PC-9 (cell line): ENCODE measurements at regions not wholly inside any gene's neighbourhood (a gene's known extent, or its start where the extent isn't known, plus 50 kb on each side); places are given as distances from the start of the nearest gene placed in this dataset.

Experiments
- BruUV-seq: library from RNA; stranded (reverse); fragments of 400-500 nt; replicated peaks from 2 replicates; lab custom pipeline; 2021; lab: Mats Ljungman, UMichigan
- CTCF ChIA-PET: fragments of 300-600 bp; sonication (Branson Sonifier 250); formaldehyde crosslinking; loops from one replicate; lab custom pipeline; 2022; ENCODE audit warnings: antibody characterized with exemption; lab: Charles Lee
- POLR2A ChIA-PET: fragments of 300-600 bp; sonication (Branson Sonifier 250); formaldehyde crosslinking; loops from one replicate; lab custom pipeline; 2022; ENCODE audit warnings: antibody characterized with exemption; ENCODE audit not compliant: unreplicated experiment; lab: Charles Lee
- DNase-seq, 2 experiments: peaks; one replicate each; pipeline versions ENCODE4 v3.0.0 to v3.0.0-alpha.2; 2015 to 2022; ENCODE audit warnings: mixed read lengths in 1 of 2
- H2AFZ ChIP-seq: fragments of 200-600 bp; sonication (generic); 2 replicates; pipeline ENCODE4 v1.8.1; 2017; ENCODE audit warnings: antibody characterized with exemption
- H3F3A ChIP-seq: fragments of 200-600 bp; sonication (generic); 2 replicates; pipeline ENCODE4 v1.8.1; 2017; ENCODE audit warnings: antibody characterized with exemption, mild to moderate bottlenecking, low read depth; ENCODE audit not compliant: insufficient read depth
- H3K27ac ChIP-seq: fragments of 200-600 bp; sonication (generic); 2 replicates; pipeline ENCODE4 v1.6.1; 2016; ENCODE audit warnings: mixed run types
- H3K27me3 ChIP-seq: fragments of 200-600 bp; sonication (generic); 2 replicates; pipeline ENCODE4 v1.6.1; 2016; ENCODE audit warnings: low read depth, mixed run types; ENCODE audit not compliant: insufficient read depth
- H3K36me3 ChIP-seq: fragments of 200-600 bp; sonication (generic); 2 replicates; pipeline ENCODE4 v1.6.1; 2016; ENCODE audit warnings: low read depth, mixed run types
- H3K4me1 ChIP-seq: fragments of 200-600 bp; sonication (generic); replicated peaks from 2 replicates; pipeline ENCODE4 v1.6.1; 2016; ENCODE audit warnings: mixed run types; ENCODE audit not compliant: insufficient read depth
- H3K4me2 ChIP-seq: fragments of 200-600 bp; sonication (generic); 2 replicates; pipeline ENCODE4 v1.6.1; 2017; ENCODE audit warnings: mixed run types
- H3K4me3 ChIP-seq: fragments of 200-600 bp; sonication (generic); 2 replicates; pipeline ENCODE4 v1.6.1; 2016; ENCODE audit warnings: mixed run types
- H3K79me2 ChIP-seq: fragments of 200-600 bp; sonication (generic); 2 replicates; pipeline ENCODE4 v1.6.1; 2017; ENCODE audit warnings: low read depth, mixed run types
- H3K9me2 ChIP-seq: fragments of 200-600 bp; sonication (generic); 2 replicates; pipeline ENCODE4 v1.8.1; 2017; ENCODE audit warnings: mild to moderate bottlenecking; ENCODE audit not compliant: insufficient read depth
- H3K9me3 ChIP-seq: fragments of 200-600 bp; sonication (generic); 2 replicates; pipeline ENCODE4 v1.8.1; 2016; ENCODE audit warnings: low read depth; ENCODE audit not compliant: insufficient read depth
- H4K20me1 ChIP-seq: fragments of 200-600 bp; sonication (generic); 2 replicates; pipeline ENCODE4 v1.8.1; 2017; ENCODE audit not compliant: insufficient read depth
- EZH2 ChIP-seq: fragments of 200-600 bp; sonication (generic); IDR thresholded peaks from 2 replicates; pipeline ENCODE4 v1.8.0; 2017; ENCODE audit warnings: antibody characterized with exemption, low read depth
- intact Hi-C: fragments of 100-400 bp; cut with micrococcal nuclease; formaldehyde crosslinking; loops from one replicate; pipeline ENCODE4 v1.10.0; 2022; ENCODE audit not compliant: unreplicated experiment
- TF ChIP-seq, protein P1 (sequence below): fragments of 200-600 bp; sonication (generic); conservative IDR thresholded peaks from 2 replicates; pipeline ENCODE4 v1.6.1; 2017; ENCODE audit warnings: mixed run types, antibody characterized with exemption, mild to moderate bottlenecking, moderate library complexity

DNA sequence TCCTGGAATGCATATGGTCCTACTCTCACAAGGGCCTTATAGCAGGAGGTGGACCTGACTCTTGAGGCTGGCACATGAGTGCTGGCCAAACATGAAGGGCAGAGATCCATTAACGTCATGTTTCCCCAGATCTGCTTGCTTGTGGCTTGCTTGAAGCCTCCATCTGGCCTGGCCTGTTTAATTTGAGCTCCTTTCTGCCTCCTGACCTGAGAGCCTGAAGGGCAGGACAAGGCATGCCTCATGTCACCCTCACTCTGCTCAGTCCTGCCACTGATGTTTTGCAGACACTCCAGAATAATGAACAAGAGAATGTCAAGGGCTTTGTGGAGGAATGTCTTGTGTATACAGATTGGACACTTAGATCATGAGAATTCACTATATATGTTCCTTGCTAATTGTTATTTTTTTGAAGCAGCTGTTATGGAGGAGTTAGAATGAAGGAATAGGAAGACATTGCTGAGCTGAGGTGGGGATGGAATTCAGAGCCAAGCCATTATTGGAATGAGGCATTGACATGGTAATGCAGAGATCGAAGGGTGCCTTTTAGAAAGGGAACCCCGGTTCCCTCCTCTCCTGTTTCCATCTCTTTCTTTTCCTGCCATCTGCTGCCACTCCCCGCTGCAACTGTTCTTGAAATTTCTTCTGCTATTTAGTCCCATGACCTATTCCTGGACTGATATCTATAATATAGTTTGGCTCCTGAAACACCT, 457.0 kb upstream of the PROX1 start:
- Histone ChIP-seq H3F3A (no peaks in the 10 kb centered on the region), H3K36me3 (no peaks in the 10 kb centered on the region), H3K9me3 (no peaks in the 10 kb centered on the region), H3K4me3 (no peak overlapping the region), H3K4me1 (no peaks in the 10 kb centered on the region), H3K27ac (no peak overlapping the region), H3K27me3 (no peaks in the 10 kb centered on the region), H4K20me1 (no peaks in the 10 kb centered on the region), H2AFZ (no peak overlapping the region), H3K9me2 (no peaks in the 10 kb centered on the region; the same call in 1 of the 2 replicates), H3K79me2 (no peaks in the 10 kb centered on the region), H3K4me2 (no peak overlapping the region)
- intact Hi-C loops: no loop called here
- ChIA-PET CTCF (no interaction called here), POLR2A (no interaction called here)
- no peak for TF ChIP-seq EZH2
- TF ChIP-seq, protein P1, sequence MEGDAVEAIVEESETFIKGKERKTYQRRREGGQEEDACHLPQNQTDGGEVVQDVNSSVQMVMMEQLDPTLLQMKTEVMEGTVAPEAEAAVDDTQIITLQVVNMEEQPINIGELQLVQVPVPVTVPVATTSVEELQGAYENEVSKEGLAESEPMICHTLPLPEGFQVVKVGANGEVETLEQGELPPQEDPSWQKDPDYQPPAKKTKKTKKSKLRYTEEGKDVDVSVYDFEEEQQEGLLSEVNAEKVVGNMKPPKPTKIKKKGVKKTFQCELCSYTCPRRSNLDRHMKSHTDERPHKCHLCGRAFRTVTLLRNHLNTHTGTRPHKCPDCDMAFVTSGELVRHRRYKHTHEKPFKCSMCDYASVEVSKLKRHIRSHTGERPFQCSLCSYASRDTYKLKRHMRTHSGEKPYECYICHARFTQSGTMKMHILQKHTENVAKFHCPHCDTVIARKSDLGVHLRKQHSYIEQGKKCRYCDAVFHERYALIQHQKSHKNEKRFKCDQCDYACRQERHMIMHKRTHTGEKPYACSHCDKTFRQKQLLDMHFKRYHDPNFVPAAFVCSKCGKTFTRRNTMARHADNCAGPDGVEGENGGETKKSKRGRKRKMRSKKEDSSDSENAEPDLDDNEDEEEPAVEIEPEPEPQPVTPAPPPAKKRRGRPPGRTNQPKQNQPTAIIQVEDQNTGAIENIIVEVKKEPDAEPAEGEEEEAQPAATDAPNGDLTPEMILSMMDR: no peak
- no peak for DNase-seq
- no TSS peak for BruUV-seq

DNA sequence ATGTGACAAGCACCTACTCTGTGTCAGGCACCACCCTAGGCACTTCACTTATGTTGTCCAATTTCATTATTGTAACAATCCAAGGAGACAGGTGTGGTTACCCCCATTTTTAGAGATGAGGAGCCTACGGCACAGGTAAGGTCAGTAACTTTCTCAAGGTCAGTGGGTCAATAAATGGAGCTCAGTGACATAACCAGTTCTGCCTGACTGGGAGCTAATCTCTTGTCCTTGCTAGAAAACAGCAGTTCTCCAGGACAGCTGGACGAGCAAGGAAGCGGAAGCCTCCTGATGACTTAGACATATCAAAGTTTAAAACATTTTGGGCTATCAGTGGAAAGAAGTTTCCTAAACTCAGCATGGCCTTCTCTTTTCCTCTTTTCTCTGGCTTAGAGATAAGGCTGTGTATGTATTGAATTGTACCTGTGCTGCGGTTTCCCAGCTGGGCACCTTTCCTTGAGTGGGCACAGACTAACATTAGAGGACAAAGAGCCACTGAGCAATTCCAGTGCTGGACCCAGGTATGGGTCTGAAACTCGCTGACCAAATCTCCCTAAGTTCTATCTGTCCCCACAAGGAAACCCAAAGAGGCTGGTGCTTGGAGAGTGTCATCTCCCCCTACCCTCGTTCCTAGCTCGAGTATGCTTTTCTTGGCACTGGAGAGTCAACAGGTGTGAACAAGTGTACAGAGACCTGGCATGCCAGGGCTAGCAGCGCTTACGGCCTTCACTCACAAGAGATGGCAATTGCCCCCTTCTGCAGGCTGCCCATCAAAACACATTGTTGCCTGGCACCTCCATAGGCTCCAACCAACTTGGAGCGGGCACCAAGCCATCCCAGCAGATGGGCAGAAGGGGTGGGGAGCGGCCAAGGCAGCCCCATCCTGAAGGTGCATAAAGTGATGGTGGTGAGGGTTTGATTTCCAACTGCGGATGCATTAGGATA, 456.1 kb upstream of the PROX1 start:
- Histone ChIP-seq H3K4me3 (no peak overlapping the region), H3K36me3 (no peaks in the 10 kb centered on the region), H3K27ac (no peak overlapping the region), H2AFZ (no peak overlapping the region), H3K27me3 (no peaks in the 10 kb centered on the region), H3K4me1 (no peaks in the 10 kb centered on the region), H4K20me1 (no peaks in the 10 kb centered on the region), H3K9me3 (no peaks in the 10 kb centered on the region), H3K79me2 (no peaks in the 10 kb centered on the region), H3F3A (no peaks in the 10 kb centered on the region), H3K4me2 (no peak overlapping the region), H3K9me2 (no peaks in the 10 kb centered on the region; the same call in 1 of the 2 replicates)
- intact Hi-C loops: no loop called here
- BruUV-seq: no TSS peak
- POLR2A ChIA-PET: no interaction called here
- no peak for DNase-seq
- CTCF ChIA-PET: no interaction called here
- no peak for TF ChIP-seq EZH2

DNA sequence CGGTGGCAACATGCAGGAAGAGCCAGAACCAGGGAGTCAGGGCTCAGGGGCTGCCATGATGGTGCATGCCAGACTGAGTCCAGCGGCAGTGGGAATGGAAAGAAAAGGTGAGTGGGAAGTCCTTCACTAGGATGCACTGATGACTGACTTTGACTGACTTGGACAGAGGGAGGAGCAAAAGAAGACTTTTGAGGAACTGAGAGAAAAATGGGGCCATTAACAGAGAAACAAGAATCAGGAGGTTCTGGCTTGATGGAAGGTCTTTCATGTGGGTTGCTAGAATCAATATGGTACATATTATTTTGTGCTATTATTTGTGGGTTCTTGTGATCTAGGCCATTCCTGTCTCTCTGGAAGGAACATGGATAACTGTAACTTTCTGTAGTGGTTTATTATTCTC, 454.6 kb upstream of the PROX1 start:
- H3K9me3 ChIP-seq: no peaks in the 10 kb centered on the region
- H3F3A ChIP-seq: no peaks in the 10 kb centered on the region
- no peak overlapping the region for H3K4me2 ChIP-seq
- H3K79me2 ChIP-seq: no peaks in the 10 kb centered on the region
- H3K27me3 ChIP-seq: no peaks in the 10 kb centered on the region
- no peak overlapping the region for H3K27ac ChIP-seq
- intact Hi-C loops: no loop called here
- BruUV-seq: no TSS peak
- H3K9me2 ChIP-seq: no peaks in the 10 kb centered on the region; the same call in 1 of the 2 replicates
- no peaks in the 10 kb centered on the region for H4K20me1 ChIP-seq
- TF ChIP-seq, protein P1: no peak
- no peak for TF ChIP-seq EZH2
- no peak overlapping the region for H2AFZ ChIP-seq
- H3K4me1 ChIP-seq: no peaks in the 10 kb centered on the region
- POLR2A ChIA-PET: no interaction called here
- H3K36me3 ChIP-seq: no peaks in the 10 kb centered on the region
- H3K4me3 ChIP-seq: no peak overlapping the region
- DNase-seq: no peak
- CTCF ChIA-PET: no interaction called here
